ENCODE measurements at regions not wholly inside any gene's neighbourhood (a gene's known extent, or its start where the extent isn't known, plus 50 kb on each side); places are given as distances from the start of the nearest gene placed in this dataset.

DNA sequence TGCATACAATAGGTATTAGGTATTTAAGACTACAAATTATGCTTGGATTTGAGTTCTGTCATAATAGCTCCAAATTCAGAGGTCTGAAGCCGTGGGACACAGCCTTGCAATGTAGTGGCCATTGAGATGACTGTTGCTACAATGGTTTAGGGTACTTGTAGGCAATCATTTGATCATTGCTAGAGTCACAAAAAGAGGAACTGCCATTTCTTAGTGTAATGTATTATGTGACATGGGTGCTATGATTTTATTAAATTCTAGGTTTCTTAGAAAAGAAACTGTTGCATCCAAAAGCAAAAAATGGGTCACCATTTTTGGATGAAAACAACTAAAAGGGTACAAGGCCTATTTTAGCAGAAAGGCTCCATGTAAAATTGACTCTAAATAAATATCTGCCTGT is 129.9 kb upstream of the ZNF644 start:
- no peak for DNase-seq (ENCODE audit: low read depth in 1 of 2, low spot score in 1 of 2)

DNA sequence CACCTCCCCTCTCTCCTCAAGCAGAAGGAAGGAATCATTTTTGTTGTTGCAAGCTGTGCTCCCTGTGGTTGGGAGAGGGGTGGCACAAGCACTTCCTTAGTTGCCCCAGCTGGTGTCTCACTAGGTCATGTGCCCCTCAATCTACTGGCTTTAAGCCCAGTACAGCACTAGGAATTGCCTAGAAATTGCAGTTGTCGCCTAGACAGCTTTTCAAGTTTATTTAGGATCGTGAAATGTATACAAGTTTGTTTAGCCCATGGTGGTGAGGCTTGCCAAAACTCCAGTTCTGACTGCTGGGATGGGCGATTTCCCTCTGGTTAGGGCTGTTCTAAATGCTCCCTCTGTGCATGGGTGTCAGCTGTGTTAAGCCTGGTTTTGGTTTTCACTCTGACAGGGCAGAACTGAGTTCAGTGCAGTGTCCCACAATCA is 126.8 kb upstream of the ZNF644 start:
- DNase-seq (ENCODE audit: low read depth in 1 of 2, low spot score in 1 of 2) = no peak

DNA sequence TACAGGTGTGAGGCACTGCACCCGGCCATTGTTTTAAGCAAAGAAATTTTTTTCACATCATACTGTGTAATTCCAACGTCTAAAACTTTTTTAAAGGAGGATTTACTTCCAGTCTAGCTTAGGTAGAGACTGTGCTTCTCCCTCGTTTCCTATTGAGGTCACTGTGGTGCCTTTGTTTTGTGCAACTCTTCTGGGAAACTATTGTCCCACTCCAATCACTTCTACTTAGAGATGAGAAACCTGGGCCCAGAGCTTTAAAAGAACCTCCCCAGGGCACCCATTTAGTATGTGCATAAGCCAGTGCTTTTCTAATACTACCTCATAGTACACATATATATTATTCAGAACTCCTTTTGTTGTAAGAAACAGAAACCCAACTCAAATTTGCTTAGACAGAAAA is 120.0 kb upstream of the ZNF644 start:
- no peak for DNase-seq (ENCODE audit: low read depth in 1 of 2, low spot score in 1 of 2)

DNA sequence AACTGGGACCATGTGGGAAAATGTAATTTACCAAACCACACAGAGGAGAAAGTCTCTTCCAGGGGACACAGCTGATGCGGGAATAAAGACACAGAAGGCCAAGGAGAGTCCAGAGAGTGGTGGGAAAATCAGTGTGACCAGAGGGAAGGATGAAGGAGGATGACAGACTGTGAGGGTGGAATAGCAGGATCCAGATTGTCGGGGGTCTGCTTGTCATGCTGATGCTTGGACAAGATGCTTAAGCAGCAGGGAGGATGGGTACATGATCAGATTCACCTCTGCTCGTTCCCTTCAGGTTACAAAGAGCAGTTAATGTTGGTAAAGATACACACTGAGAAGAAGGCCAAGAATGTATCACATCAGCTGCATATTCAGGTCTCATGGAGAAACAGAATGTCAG is 117.1 kb upstream of the ZNF644 start:
- DNase-seq (ENCODE audit: low read depth in 1 of 2, low spot score in 1 of 2) = no peak

DNA sequence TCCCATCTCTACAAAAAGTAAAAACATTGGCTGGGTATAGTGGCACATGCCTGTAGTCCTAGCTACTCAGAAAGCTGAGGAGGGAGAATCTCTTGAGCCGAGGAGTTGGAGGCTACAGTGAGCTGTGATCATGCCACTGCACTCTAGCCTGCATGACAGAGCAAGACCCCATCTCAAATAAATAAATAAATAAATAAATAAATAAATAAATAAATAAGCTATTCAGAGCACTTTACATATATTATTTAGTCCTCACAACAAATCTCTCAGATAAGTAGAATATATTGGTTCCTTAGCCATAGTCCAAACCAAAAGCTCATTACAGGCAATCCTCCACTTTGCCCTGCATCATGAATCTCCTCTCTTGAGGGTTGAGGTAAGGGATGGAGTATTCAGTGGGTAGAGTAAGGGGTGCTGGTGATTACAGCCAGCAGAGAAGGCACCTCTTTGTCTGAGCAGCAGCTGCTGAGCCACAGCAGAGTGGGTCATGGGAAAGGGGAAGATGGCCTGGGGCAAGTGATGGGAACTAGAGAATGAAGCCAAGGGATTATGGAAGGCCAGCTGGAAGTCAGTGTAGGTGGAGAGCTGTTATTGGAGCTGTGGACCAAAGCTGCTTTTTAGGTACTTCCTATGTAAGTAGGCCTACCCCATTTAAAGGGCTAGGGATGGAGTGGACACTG is 115.5 kb upstream of the ZNF644 start:
- DNase-seq (ENCODE audit: low read depth in 1 of 2, low spot score in 1 of 2) = no peak

DNA sequence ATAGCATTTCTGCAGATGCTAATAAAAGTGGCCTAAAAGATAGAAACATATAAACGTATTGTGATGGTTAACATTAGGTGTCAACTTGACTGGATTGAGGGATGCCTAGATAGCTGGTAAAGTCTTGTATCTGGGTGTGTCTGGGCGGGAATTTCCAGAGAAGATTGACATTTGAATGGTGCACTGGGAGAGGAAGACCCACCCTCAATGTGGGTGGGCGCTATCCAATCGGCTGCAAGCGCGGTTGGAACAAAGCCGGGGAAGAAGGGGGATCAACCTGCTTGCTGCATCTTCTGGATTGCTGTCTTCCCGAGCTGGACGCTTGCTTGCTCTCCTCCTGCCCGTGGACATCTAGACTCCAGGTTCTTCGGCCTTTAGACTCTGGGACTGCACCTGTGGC is 114.0 kb upstream of the ZNF644 start:
- no peak for DNase-seq (ENCODE audit: low read depth in 1 of 2, low spot score in 1 of 2)

DNA sequence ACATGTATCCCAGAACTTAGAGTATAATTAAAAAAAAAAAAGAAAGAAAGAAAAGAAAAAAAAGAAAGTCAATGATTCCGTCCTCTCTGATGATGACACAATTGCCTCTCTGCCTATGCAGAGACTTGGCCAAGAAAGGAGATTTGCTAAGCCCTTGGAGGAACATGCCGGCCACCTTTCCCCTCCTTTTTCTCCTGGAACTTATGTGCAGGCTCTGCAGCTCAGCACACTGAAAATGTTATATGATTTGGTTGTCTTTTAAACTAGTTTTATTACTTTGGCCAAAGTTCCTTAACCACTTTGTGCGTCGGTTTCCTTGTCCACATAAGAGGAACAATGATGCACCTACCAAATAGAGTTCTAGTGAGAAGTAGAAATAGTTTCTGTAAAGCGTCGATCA is 111.4 kb upstream of the ZNF644 start:
- DNase-seq (ENCODE audit: low read depth in 1 of 2, low spot score in 1 of 2) = no peak

DNA sequence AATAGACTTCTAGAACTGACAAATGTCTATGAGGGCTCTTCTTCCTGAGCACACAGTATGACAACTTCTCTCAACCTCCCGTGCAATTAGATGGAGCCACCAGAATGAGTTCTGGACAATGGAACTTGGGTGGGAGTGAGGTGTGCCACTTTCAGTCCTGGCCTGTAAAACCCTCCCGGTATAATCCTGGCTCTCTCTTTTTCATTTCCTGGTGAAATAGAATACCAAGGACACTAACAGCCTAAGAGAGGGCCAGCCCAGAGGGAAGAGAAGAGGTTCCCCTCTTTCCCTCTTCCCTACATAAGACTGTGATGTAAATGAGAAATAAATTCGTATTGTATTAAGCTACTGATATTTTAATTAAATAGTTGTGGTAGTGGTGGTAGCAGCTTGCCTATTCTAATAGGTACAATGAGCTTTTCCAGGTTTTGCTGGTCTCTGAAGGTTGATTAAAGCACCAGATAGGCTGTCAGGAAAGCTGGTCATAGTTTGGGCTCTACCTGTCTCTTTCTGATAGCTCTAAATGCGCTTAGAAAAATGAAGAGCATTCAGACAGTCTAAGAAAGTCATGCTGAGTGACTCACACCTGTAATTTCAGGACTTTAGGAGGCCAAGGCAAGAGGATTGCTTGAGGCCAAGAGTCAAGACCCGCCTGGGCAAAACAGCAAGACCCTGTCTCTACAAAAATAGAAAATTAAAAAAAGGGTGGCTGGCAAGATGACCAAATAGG is 108.6 kb upstream of the ZNF644 start:
- DNase-seq (ENCODE audit: low read depth in 1 of 2, low spot score in 1 of 2) = no peak

DNA sequence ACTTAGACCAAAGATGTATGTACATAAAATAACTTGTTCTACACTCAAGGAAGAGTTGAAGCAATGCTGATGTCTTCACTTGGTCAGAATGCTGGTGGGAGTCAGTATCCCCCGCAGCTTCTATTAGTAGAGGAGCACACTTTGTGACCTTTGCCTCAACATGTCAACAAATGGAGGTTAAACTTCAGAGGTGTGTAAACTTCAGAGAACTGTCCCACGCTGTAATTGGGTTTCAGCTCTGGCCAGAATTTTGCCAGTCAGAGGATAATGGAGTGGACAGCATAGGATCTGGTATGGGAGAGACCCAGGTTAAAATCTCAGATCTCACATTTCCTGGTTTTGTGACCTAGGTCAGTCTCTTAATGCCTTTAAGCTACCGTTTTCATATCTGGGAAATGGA is 107.6 kb upstream of the ZNF644 start:
- no peak for DNase-seq (ENCODE audit: low read depth in 1 of 2, low spot score in 1 of 2)

DNA sequence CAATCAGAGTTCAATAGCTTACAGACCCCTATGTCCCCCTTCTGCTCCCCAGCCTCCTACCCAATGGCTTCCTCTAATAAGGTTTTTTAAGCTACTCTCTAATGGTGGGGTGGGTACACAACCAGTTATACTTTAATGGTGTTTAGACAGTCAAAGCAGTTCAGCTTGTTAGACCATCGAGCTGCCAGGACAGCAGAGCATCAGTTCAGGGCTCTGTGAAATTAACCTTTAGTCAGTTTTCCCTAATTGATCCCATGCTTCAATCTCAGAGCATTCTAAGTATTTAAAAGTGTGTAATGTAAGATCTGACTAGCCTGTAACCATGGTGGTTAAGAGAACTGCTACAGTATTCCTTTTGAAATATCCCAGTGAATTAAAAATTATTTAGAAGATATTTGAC is 107.2 kb upstream of the ZNF644 start:
- DNase-seq (ENCODE audit: low read depth in 1 of 2, low spot score in 1 of 2) = no peak

DNA sequence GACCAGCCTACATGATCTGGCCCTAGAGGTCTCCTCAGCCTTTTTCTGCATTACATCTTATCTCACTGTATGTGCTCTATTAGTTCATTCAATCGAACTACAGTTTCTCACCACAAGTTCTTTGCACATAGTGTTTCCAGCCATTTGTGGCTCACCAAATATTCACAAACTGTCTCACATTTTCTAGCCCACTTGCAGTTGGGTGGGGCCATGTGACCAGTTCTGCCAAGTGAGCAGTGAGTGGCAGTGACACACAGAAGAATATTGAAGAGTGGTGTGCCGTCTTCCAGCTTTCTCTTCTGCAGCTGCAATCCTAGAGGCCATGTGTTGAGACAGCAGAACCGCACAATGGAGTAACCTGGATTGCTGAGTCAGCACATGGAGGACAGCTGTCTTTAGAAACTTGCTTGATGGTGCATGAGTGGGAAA is 103.2 kb upstream of the ZNF644 start:
- no peak for DNase-seq (ENCODE audit: low read depth in 1 of 2, low spot score in 1 of 2)

DNA sequence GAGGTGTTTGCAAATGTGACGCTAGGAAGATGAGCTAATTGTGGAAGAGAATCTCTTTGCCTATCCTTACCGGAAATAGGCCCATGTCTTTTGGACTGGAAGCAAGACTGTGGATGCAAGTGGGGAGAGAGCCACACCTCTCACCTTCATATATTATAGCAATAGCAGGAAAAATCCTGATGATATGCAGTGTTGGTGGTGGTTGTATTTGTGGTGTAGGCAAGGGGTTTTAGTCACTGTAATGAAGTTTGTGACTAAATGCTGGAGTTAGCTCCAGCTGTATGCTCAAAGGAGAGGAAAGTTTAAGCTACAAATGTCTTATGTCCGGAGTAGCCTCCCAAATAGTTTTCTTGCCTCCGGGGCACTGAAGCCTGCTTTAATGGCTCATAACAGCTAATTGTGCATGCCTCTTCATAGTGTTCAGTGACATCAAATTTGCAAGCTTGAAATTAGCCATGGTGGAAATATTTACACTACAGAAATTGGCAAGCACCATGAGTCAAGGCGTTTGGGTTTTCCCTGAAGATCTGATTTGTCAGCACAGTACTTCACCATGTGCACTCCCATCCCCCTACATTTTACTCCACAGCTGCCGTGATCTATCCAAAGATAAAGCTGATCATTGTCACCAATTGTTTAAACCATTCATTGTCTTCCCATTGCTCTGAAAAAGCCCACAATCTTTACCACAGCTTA is 102.6 kb upstream of the ZNF644 start:
- DNase-seq (ENCODE audit: low read depth in 1 of 2, low spot score in 1 of 2) = no peak

DNA sequence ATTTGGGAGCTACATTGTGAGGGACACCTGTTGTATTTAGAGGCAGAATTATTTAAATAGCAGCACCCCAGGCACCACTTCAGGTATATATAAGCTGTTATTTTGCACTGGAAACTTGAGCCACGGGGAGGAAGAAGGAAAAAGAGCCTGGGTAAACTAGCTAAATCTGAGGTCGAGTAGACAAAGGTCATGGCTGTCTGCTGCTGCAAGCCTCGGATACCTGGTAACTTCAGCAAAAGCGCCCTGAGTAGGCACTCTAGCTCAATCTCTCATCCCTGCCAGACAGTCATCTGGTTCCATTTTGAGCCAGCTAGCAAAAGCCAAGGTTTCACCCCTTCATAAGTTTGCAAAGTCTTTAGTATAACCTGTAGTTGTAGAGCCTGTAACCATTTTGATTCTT is 101.9 kb upstream of the ZNF644 start:
- DNase-seq (ENCODE audit: low read depth in 1 of 2, low spot score in 1 of 2) = no peak

DNA sequence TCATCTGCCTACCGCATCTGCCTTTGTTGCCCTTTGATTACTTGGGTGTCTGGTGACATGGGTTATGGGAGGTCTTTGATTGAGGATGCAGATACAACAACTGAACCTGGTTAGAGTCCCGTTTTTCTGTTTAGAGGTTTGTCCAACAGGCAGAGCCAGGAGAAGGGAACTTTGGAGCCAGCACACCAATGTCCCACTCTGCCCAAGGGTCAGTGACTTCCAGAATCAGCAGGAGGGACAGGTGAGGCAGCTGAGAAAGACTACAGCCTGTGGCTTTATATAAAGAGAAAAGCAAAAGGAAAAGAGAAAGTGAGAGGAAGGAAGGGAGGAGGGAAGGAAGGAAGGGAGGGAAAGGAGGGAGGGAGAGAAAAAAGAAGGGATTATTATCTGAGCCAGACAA is 101.5 kb upstream of the ZNF644 start:
- DNase-seq (ENCODE audit: low read depth in 1 of 2, low spot score in 1 of 2) = no peak

DNA sequence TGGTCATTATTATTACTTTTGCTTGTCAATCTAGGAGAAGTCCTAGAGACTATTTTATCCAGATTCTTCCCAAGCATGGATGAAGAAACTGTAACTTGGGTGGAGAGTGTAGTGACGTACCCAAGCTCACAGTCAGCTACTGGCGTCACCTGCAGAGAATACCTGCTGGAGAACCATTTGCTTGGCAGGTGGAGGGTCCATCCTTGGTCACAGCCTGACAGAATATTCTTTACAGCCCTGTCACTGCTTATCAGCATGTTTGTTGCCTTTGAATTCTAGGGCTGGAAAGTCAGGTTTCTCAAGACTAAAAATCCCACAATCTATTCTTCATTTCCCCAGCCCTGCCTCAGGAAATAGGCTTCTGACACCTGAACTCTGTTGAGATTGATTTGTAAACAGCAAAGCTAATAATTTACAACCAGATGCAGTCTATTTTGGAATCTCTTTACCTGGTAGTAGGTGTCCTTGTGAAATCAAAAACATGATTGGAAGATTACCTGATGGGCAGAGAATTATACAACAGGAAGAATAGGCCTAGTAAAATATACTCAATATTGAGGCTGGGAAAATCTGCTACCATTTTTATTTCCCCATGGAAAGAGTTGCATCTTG is 100.4 kb upstream of the ZNF644 start:
- no peak for DNase-seq (ENCODE audit: low read depth in 1 of 2, low spot score in 1 of 2)

DNA sequence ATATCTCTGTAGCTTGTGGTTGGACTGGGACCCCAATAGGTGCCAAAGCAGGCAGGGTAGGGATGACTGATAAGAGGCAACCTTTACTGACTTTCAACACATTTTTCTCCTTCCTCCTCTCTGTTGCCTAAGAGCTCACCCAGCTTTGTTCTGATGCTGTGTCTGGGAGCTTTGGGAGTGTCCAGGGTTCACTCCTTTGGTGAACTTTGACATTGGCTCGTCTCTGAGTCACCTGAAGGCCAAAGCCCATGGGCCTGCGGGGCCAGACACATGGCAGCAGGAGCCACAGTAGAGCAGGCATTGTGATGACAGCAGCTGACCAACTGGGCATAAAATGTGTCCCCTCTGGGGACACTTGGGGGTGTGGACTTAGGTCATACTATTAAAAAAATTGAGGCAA is 99.5 kb upstream of the ZNF644 start:
- no peak for DNase-seq (ENCODE audit: low read depth in 1 of 2, low spot score in 1 of 2)

DNA sequence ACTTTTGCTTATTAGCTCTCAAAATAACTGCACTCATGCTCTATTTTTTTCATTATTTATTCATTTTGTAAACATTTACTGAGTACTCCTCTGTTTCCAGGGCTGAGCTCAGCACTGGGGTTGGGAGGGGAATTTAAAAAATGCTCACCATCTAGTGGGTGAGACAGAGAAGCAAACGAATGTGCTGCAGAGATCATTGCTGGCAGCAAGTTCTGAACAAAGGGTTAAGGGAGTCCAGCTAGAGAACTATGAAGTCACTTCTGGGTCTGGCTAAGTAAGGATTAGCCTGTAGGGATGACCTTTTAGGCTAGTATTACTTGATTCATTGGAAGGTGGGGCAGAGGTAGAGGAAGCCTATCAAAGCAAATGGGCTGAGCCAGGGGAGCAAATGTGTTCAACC is 99.1 kb upstream of the ZNF644 start:
- no peak for DNase-seq (ENCODE audit: low read depth in 1 of 2, low spot score in 1 of 2)

DNA sequence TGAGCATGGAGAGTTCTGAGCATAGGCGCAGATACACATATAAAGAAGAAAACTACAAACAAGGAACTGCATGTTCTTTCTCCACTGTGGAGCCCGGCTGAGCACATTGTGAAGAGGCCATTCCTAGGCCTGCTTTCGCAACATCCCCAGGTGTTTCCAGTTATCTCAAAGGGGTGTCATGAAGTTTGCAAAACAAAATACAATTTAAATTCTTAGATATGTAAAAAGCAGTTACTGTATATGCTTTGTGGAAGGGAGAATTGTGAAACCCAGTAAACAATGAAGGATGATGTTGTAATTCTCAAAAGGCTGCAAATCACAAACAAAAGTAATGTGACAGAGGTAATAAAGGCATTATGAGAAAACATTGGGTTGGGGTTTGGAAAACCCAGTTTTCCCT is 98.6 kb upstream of the ZNF644 start:
- no peak for DNase-seq (ENCODE audit: low read depth in 1 of 2, low spot score in 1 of 2)

DNA sequence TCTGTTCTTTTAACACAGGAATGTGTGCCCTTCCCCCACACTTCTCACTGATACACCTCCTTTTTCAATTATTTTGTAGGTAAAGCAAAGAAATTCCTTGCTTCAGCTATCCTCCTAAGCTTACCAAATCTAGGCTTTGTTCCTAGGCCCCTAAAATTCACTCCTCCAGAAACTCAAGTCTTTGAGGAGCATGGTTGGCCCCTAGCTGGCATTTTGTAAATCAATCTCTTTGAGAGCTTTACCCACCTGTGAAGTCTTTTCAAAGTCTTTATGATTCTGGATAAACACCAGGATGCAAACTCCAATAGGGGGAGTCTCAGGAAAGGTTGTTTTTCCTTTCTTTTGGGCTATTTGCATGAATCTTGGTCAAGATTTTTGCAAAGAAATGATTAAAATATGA is 82.9 kb upstream of the ZNF644 start:
- DNase-seq (ENCODE audit: low read depth in 1 of 2, low spot score in 1 of 2) = no peak

DNA sequence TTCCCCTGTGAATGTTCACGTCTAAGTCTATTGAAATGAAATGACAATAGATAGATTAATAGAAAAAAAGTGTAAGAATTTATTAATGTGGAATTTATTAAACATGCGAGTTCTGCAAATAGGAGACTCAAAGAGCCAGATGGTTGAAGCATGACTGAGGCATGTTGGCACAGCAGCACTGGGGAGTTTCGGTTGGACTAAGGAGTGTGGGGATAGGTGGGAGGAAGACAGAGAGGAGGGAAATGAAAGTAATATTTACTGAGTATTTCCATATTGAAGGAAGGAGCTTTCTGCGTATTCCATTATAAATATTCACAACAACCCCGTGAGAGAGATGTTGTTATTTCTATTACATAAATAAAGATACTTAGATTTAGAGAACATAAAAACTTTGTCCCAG is 79.5 kb upstream of the ZNF644 start:
- DNase-seq (ENCODE audit: low read depth in 1 of 2, low spot score in 1 of 2) = no peak

DNA sequence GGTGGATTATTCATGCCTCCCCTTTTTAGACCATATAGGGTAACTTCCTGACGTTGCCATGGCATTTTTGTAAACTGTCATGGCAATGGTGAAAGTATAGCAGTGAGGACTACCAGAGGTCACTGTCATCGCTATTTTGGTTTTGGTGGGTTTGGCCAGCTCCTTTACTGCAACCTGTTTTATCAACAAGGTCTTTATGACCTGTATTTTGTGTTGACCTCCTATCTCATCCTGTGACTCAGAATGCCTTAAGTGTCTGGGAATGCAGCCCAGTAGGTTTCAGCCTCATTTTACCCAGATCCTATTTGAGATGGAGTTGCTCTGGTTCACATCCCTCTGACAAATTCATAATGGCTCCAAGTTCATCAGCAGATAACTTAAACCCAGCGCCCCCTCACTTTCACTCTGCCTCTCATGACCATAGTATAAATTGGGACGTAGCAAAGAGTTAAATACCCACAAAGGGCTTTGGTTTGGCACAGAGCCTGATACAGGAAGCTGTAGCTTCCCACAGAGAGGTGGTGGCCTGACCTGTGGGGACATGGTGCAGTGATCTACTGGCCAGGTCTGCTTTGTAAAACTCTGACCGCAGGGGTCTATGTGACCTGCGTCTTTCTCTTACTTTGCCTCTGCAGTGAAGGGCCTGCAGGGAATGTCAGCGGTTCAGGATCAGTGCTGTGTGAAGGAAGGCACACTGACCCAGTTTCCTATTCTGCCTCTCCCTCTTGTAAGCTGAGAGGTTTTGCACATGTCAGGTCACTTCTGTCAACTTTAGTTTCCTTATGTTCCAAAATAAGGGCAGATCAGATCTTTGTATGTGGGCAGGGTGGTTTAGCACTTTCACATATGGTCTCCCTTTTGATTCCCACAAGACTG is 78.1 kb upstream of the ZNF644 start:
- DNase-seq (ENCODE audit: low read depth in 1 of 2, low spot score in 1 of 2) = no peak
